HepG2 (cell line): ENCODE measurements at regions not wholly inside any gene's neighbourhood (a gene's known extent, or its start where the extent isn't known, plus 50 kb on each side); places are given as distances from the start of the nearest gene placed in this dataset.
A peak's percentile ranks its signal among the peaks of the same experiment; 100 is the strongest.

Experiments
- ASH2L ChIP-seq: fragments of 300-600, 200-600 bp; sonication (generic); IDR thresholded peaks from 2 replicates; pipeline ENCODE4 v1.7.0; 2017; ENCODE audit warnings: low read depth, mild to moderate bottlenecking, moderate library complexity, mixed read lengths, low read length; ENCODE audit not compliant: insufficient read length
- CENPBD1 ChIP-seq: sonication (generic); formaldehyde crosslinking; IDR thresholded peaks from 2 replicates; pipeline ENCODE4 v1.8.0; 2022; ENCODE audit warnings: missing genetic modification reagents, low read depth, mild to moderate bottlenecking, borderline replicate concordance
- CHCHD3 ChIP-seq: sonication (generic); formaldehyde crosslinking; IDR thresholded peaks from 2 replicates; pipeline ENCODE4 v1.8.0; 2022; ENCODE audit warnings: mild to moderate bottlenecking, missing genetic modification reagents, moderate library complexity
- ELF4 ChIP-seq: sonication (generic); formaldehyde crosslinking; IDR thresholded peaks from 2 replicates; pipeline ENCODE4 v1.5.0; 2020; ENCODE audit warnings: missing genetic modification reagents, mild to moderate bottlenecking, moderate library complexity, borderline replicate concordance
- MNT ChIP-seq: fragments of 450-650 bp; IDR thresholded peaks from 2 replicates; pipeline ENCODE4 v1.6.1; 2016
- MTERF4 ChIP-seq: sonication (generic); formaldehyde crosslinking; IDR thresholded peaks from 2 replicates; pipeline ENCODE4 v1.8.0; 2023; ENCODE audit warnings: mild to moderate bottlenecking, missing genetic modification reagents
- MYC ChIP-seq: sonication (generic); formaldehyde crosslinking; IDR thresholded peaks from 2 replicates; pipeline ENCODE4 v1.9.0; 2021; ENCODE audit warnings: missing genetic modification reagents, borderline replicate concordance
- THAP11 ChIP-seq: IDR thresholded peaks from 2 replicates; pipeline ENCODE4 v1.6.1; 2016; ENCODE audit warnings: missing biosample characterization, missing genetic modification reagents
- ZFX ChIP-seq: sonication (generic); formaldehyde crosslinking; IDR thresholded peaks from 2 replicates; pipeline ENCODE4 v1.4.0; 2020; ENCODE audit warnings: mild to moderate bottlenecking, low read depth, missing genetic modification reagents, moderate library complexity
- ZNF331 ChIP-seq: sonication (generic); formaldehyde crosslinking; IDR thresholded peaks from 2 replicates; pipeline ENCODE4 v1.4.0; 2020; ENCODE audit warnings: missing genetic modification reagents
- ZNF354B ChIP-seq: sonication (generic); formaldehyde crosslinking; IDR thresholded peaks from 2 replicates; pipeline ENCODE4 v1.8.0; 2022; ENCODE audit warnings: mild to moderate bottlenecking, missing genetic modification reagents
- ZNF431 ChIP-seq: sonication (generic); formaldehyde crosslinking; IDR thresholded peaks from 2 replicates; pipeline ENCODE4 v1.9.0; 2022; ENCODE audit warnings: missing genetic modification reagents, low read depth, mild to moderate bottlenecking, borderline replicate concordance
- ZNF501 ChIP-seq: sonication (generic); formaldehyde crosslinking; IDR thresholded peaks from 2 replicates; pipeline ENCODE4 v1.5.1; 2020; ENCODE audit warnings: mild to moderate bottlenecking, moderate library complexity, missing genetic modification reagents
- ZNF639 ChIP-seq: conservative IDR thresholded peaks from 2 replicates; pipeline ENCODE4 v1.6.1; 2018; ENCODE audit warnings: missing genetic modification reagents
- ZNF703 ChIP-seq: sonication (generic); formaldehyde crosslinking; IDR thresholded peaks from 2 replicates; pipeline ENCODE4 v1.5.1; 2020; ENCODE audit warnings: missing genetic modification reagents, mild to moderate bottlenecking, moderate library complexity, borderline replicate concordance
- ZNF878 ChIP-seq: sonication (generic); formaldehyde crosslinking; IDR thresholded peaks from 2 replicates; pipeline ENCODE4 v1.8.1; 2023; ENCODE audit warnings: mild to moderate bottlenecking, missing genetic modification reagents, moderate library complexity
- ZSCAN9 ChIP-seq: IDR thresholded peaks from 2 replicates; pipeline ENCODE4 v1.6.1; 2016; ENCODE audit warnings: borderline replicate concordance
- TF ChIP-seq, protein P1 (sequence below): sonication (generic); formaldehyde crosslinking; IDR thresholded peaks from 2 replicates; pipeline ENCODE4 v1.8.1; 2022; ENCODE audit warnings: mild to moderate bottlenecking, missing genetic modification reagents
- TF ChIP-seq, protein P2 (sequence below): IDR thresholded peaks from 2 replicates; pipeline ENCODE4 v1.6.1; 2016; ENCODE audit warnings: mild to moderate bottlenecking

DNA sequence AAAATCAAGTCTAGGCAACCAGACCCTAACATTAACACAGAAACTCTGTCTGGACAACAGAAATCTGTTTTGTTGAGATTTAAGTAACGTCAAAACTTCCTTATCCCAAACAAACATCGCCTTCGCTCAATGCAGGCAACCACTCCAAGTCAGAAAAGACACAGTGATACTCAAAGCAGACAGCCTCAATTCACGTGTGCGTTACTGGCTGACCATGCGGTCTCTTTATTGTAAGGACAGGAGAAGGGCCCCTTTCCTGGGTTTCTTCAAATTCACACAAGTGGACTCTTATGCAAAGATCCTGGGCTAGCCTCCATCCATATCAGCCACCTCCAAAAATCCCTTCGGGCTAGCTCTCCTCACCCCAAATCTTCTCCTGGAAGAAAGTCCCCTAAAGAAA lies 467.7 kb downstream of the SOX9 start (continued):
- TF ChIP-seq CENPBD1 (CRISPR knock-in tag) (no peak), ASH2L (peak; percentile 7), MYC (0 out of 2 replicates have a peak, but pooled peaks have one; percentile 1), CHCHD3 (no peak), THAP11 (CRISPR knock-in tag) (0 out of 2 replicates have a peak, but pooled peaks have one; percentile 5), ZNF703 (CRISPR knock-in tag) (no peak), ZNF639 (CRISPR knock-in tag) (no peak), ELF4 (CRISPR knock-in tag) (peak; percentile 53; the same call in 1 of the 2 replicates), ZNF431 (CRISPR knock-in tag) (no peak), ZSCAN9 (CRISPR knock-in tag) (peak; percentile 9; the same call in 1 of the 2 replicates), MNT (peak; percentile 45), ZFX (CRISPR knock-in tag) (0 out of 2 replicates have a peak, but pooled peaks have one; percentile 0), ZNF354B (CRISPR knock-in tag) (no peak), ZNF331 (CRISPR knock-in tag) (0 out of 2 replicates have a peak, but pooled peaks have one; percentile 4), ZNF878 (CRISPR knock-in tag) (no peak), MTERF4 (0 out of 2 replicates have a peak, but pooled peaks have one; percentile 52), ZNF501 (0 out of 2 replicates have a peak, but pooled peaks have one; percentile 1)
- TF ChIP-seq, protein P1, sequence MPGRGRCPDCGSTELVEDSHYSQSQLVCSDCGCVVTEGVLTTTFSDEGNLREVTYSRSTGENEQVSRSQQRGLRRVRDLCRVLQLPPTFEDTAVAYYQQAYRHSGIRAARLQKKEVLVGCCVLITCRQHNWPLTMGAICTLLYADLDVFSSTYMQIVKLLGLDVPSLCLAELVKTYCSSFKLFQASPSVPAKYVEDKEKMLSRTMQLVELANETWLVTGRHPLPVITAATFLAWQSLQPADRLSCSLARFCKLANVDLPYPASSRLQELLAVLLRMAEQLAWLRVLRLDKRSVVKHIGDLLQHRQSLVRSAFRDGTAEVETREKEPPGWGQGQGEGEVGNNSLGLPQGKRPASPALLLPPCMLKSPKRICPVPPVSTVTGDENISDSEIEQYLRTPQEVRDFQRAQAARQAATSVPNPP, result no peak
- TF ChIP-seq, protein P2, sequence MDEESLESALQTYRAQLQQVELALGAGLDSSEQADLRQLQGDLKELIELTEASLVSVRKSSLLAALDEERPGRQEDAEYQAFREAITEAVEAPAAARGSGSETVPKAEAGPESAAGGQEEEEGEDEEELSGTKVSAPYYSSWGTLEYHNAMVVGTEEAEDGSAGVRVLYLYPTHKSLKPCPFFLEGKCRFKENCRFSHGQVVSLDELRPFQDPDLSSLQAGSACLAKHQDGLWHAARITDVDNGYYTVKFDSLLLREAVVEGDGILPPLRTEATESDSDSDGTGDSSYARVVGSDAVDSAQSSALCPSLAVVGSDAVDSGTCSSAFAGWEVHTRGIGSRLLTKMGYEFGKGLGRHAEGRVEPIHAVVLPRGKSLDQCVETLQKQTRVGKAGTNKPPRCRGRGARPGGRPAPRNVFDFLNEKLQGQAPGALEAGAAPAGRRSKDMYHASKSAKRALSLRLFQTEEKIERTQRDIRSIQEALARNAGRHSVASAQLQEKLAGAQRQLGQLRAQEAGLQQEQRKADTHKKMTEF (CRISPR knock-in tag), result peak; percentile 27; the same call in 1 of the 2 replicates
- TF ChIP-seq, all 625 proteins: peak for 16
